Esophagus muscularis mucosa (tissue), 4 donors: ENCODE measurements at regions not wholly inside any gene's neighbourhood (a gene's known extent, or its start where the extent isn't known, plus 50 kb on each side); places are given as distances from the start of the nearest gene placed in this dataset.

Source experiments
- DNase-seq: peaks from one replicate; pipeline ENCODE4 v3.0.0-alpha.2; 2017; ENCODE audit errors: extremely low spot score
- H3K27ac ChIP-seq, 4 donors: fragments of 200-600 bp; sonication (generic); replicated peaks in 1 of 4; 1 replicate in 3 of 4; 2 replicates in 1 of 4; pipeline ENCODE4 v1.5.1; 2016 to 2019; ENCODE audit warnings: mild to moderate bottlenecking in 1 of 4
- H3K27me3 ChIP-seq, 4 donors: fragments of 200-600 bp; sonication (generic); one replicate each; pipeline versions ENCODE4 v1.5.1 to v1.6.0; 2016 to 2019
- H3K36me3 ChIP-seq, 4 donors: fragments of 200-600 bp; sonication (generic); one replicate each; pipeline ENCODE4 v1.5.1; 2016 to 2019
- H3K4me1 ChIP-seq, 4 donors: fragments of 200-600 bp; sonication (generic); one replicate each; pipeline ENCODE4 v1.5.1; 2016 to 2019
- H3K4me3 ChIP-seq, 4 donors: fragments of 200-600 bp; sonication (generic); 1 replicate in 2 of 4; 2 replicates in 2 of 4; pipeline ENCODE4 v1.5.1; 2016 to 2019; ENCODE audit warnings: mild to moderate bottlenecking in 4 of 4, moderate library complexity in 1 of 4
- H3K9me3 ChIP-seq, 4 donors: fragments of 200-600 bp; sonication (generic); 1 replicate in 3 of 4; 2 replicates in 1 of 4; pipeline ENCODE4 v1.5.1; 2016 to 2019
- EP300 ChIP-seq: sonication (generic); formaldehyde crosslinking; IDR thresholded peaks from one replicate; pipeline ENCODE4 v1.6.1; 2017; ENCODE audit warnings: antibody characterized with exemption
- POLR2A ChIP-seq: fragments of 450-650 bp; IDR thresholded peaks from one replicate; pipeline ENCODE4 v1.6.1; 2017; ENCODE audit warnings: antibody characterized with exemption, moderate library complexity, mild to moderate bottlenecking, low read depth
- POLR2AphosphoS5 ChIP-seq, 2 donors: sonication (generic); formaldehyde crosslinking; IDR thresholded peaks; one replicate each; pipeline ENCODE4 v1.6.1; 2017; ENCODE audit warnings: antibody characterized with exemption in 2 of 2
- WGBS: methylation state at CpG from one replicate; pipeline ENCODE4 v1.1.5; 2018; 5-methylcytosine and 5-hydroxymethylcytosine counted together
- intact Hi-C: fragments of 100-400 bp; cut with DNase I; formaldehyde crosslinking; loops from one replicate; pipeline ENCODE4 v1.15.1; 2023
- TF ChIP-seq, protein P1 (sequence below), 3 experiments: fragments of 200-600 bp in 2 of 3; fragments of 450-650 bp in 1 of 3; sonication (generic) in 2 of 3; IDR thresholded peaks; one replicate each; pipeline ENCODE4 v1.5.1; 2017 to 2019; ENCODE audit warnings: antibody characterized with exemption in 3 of 3, mild to moderate bottlenecking in 2 of 3, moderate library complexity in 1 of 3

DNA sequence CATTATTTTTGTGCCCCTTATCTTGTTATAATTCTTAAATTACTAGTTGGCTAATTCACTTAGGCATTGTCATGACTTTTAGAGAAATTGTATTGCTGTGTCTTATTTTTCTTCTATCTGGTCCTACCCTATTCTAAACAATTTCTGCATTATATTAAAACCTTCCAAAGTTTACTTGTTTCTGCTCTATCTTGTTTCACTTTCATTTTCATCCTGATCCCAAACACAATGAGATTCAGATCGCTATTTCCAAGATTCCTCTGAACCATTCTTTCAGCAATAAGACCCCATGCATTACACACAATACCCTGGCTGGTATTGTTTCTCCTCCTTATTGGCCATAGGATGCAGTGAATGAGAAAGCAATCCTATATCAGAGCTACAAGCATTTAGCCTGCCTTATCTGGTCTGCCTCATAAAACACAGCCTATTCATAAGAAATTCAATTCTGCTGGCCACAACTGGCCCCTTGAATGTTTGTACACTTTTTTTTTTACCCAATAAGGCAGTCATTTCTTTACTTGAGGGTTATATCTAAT, 69.9 kb upstream of the POU3F2 start:
- H3K4me1 ChIP-seq = no peaks in the 10 kb centered on the region
- intact Hi-C loops = no loop called here
- 58% methylated on average over 1 of the region's 1 CpG for WGBS
- H3K36me3 ChIP-seq = no peaks in the 10 kb centered on the region
- H3K4me3 ChIP-seq = peak overlapping the region in 2 of 4 donors; percentile 10 to 44
- H3K27me3 ChIP-seq = no peaks in the 10 kb centered on the region
- H3K27ac ChIP-seq = no peak overlapping the region
- peaks cover 0 to 9% (median 0%) of the 10 kb centered on the region in 4 donors for H3K9me3 ChIP-seq
- TF ChIP-seq EP300 = no peak
- DNase-seq = no peak

DNA sequence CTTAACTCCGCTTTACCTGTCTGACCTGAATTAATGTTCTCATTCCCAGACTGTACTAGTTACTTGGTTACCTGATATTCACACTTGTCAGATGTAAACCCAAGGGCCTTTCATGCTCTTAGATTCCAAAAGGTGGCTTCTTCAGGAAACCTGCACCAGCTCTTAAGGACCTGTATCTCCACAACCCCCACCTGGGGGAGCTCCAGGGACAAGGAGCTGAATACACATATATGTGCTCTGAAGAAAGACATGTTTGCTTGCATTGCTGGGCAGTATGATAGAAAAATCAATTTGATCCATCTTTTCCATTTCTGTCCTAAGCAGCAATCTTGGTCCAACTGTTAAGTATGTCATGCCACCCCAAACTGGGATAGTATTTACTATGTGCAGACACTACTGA, 64.8 kb upstream of the POU3F2 start:
- Histone ChIP-seq H3K4me3 (no peak overlapping the region), H3K4me1 (no peaks in the 10 kb centered on the region), H3K27me3 (peaks cover 0 to 11% (median 0%) of the 10 kb centered on the region in 4 donors), H3K27ac (no peak overlapping the region), H3K9me3 (no peaks in the 10 kb centered on the region), H3K36me3 (no peaks in the 10 kb centered on the region)
- no peak for TF ChIP-seq POLR2A
- no peak for TF ChIP-seq EP300
- TF ChIP-seq, protein P1, sequence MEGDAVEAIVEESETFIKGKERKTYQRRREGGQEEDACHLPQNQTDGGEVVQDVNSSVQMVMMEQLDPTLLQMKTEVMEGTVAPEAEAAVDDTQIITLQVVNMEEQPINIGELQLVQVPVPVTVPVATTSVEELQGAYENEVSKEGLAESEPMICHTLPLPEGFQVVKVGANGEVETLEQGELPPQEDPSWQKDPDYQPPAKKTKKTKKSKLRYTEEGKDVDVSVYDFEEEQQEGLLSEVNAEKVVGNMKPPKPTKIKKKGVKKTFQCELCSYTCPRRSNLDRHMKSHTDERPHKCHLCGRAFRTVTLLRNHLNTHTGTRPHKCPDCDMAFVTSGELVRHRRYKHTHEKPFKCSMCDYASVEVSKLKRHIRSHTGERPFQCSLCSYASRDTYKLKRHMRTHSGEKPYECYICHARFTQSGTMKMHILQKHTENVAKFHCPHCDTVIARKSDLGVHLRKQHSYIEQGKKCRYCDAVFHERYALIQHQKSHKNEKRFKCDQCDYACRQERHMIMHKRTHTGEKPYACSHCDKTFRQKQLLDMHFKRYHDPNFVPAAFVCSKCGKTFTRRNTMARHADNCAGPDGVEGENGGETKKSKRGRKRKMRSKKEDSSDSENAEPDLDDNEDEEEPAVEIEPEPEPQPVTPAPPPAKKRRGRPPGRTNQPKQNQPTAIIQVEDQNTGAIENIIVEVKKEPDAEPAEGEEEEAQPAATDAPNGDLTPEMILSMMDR (IDR thresholded peaks at IDR 0.05) = no peak
- TF ChIP-seq POLR2AphosphoS5 (IDR thresholded peaks at IDR 0.05) = no peak
- intact Hi-C loops = no loop called here
- 96% methylated on average over 1 of the region's 1 CpG for WGBS
- DNase-seq = no peak

DNA sequence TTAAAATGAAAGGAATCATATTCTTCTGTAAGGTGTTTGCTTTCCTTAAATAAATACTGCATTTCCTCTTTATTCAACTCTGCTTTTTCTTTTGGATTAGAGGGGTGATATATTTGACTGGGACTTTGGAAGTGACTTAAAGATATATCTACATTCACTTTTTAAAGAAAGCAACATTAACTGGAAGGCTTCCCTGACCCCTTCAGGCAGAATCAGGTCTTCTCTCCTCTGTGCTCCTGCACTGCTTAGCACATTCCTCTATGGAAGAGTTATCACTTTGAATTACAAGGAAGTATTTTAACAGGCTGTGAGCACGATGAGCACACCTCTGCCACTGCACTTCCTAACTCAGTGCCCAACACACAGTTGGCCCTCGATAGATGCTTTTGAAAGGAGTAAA, 59.2 kb upstream of the POU3F2 start:
- no peaks in the 10 kb centered on the region for H3K36me3 ChIP-seq
- H3K4me3 ChIP-seq = no peak overlapping the region
- no peaks in the 10 kb centered on the region for H3K9me3 ChIP-seq
- no peaks in the 10 kb centered on the region for H3K4me1 ChIP-seq
- 26% methylated on average over 2 of the region's 2 CpGs for WGBS
- intact Hi-C loops = no loop called here
- no peak overlapping the region for H3K27ac ChIP-seq
- H3K27me3 ChIP-seq = peaks cover 0 to 20% (median 0%) of the 10 kb centered on the region in 4 donors
- no peak for DNase-seq
- no peak for TF ChIP-seq POLR2AphosphoS5 (IDR thresholded peaks at IDR 0.05)
- TF ChIP-seq POLR2A = no peak
- TF ChIP-seq, protein P1 (IDR thresholded peaks at IDR 0.05) = no peak
- no peak for TF ChIP-seq EP300

DNA sequence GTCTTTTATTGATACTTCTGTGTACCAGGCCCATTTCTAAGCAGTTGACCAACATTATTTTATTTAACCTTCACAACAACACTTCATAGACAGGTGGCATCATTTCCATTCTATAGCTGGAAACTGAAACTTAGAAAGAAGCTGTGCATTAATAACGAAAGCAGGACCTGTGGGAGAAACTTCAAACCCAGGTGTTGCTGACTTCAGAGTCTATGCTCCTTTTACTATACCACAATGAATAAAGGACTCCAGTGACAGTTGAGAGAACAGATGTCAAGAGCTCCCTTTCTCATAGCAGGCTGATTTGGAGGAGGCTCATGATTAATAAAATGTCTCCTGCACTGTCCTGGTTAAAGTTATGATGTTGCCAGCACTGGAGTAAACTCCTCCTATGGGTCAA, 56.6 kb upstream of the POU3F2 start:
- no peak for DNase-seq
- no peak for TF ChIP-seq POLR2A
- TF ChIP-seq EP300 = no peak
- Histone ChIP-seq H3K27ac (no peak overlapping the region), H3K4me1 (no peaks in the 10 kb centered on the region), H3K36me3 (no peaks in the 10 kb centered on the region), H3K27me3 (peaks cover 0 to 19% (median 0%) of the 10 kb centered on the region in 4 donors), H3K4me3 (no peak overlapping the region), H3K9me3 (no peaks in the 10 kb centered on the region)
- 63% methylated on average over 1 of the region's 1 CpG for WGBS
- intact Hi-C loops = no loop called here

DNA sequence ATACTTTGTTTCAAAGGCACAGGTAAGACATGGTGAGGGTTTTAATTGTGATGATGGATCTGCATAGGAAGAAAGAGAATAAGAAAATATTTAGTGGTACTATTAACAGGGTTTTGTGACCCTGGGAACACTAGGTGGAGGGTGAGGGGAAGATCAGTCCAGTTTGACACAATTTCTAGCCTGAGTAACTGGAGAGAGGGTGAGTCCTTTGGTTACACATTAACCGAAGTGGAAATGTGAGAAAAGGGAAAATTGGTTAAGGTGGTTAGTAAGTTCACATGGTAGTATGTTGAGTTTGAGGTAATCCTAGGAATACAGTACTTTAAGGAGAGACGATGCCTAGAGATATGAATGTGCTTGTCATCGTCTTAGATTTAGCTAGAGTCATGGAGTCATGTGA, 54.8 kb upstream of the POU3F2 start:
- TF ChIP-seq, protein P1 (IDR thresholded peaks at IDR 0.05) = no peak

DNA sequence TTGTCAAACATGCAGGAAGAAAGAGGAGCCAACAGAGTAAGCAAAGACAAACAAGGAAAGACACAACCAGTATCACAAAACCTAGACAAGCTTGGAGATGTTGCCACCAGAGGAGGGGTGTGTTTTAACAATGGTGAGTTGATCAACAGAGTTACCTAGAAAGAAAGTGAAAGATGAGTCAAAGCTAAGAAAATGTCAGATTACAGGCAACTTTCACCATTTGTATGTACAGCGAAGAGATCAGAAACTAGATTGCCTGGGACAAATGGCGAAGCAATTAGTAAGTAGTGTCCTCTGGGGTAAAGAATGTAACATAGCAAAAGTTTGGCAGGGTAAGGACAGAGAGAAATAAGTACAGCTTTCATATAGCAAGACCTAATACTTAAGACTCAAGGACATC, 51.6 kb upstream of the POU3F2 start:
- Histone ChIP-seq H3K36me3 (no peaks in the 10 kb centered on the region), H3K4me1 (no peaks in the 10 kb centered on the region), H3K27me3 (peaks cover 0 to 36% (median 1%) of the 10 kb centered on the region in 4 donors), H3K27ac (no peak overlapping the region), H3K4me3 (no peak overlapping the region), H3K9me3 (no peaks in the 10 kb centered on the region)
- WGBS = 46% methylated on average over 2 of the region's 2 CpGs
- no peak for TF ChIP-seq POLR2AphosphoS5 (IDR thresholded peaks at IDR 0.05)
- no peak for TF ChIP-seq EP300
- no peak for TF ChIP-seq POLR2A
- TF ChIP-seq, protein P1 (IDR thresholded peaks at IDR 0.05) = no peak
- intact Hi-C loops = no loop called here
- no peak for DNase-seq

More for the DNA sequence above, 54.8 kb upstream of the POU3F2 start:
- Histone ChIP-seq H3K9me3 (no peaks in the 10 kb centered on the region), H3K4me3 (no peak overlapping the region), H3K27ac (no peak overlapping the region), H3K4me1 (no peaks in the 10 kb centered on the region), H3K36me3 (no peaks in the 10 kb centered on the region), H3K27me3 (peaks cover 0 to 22% (median 0%) of the 10 kb centered on the region in 4 donors)
- intact Hi-C loops = no loop called here
- DNase-seq = no peak
- WGBS = 93% methylated on average over 3 of the region's 3 CpGs
